Neural progenitor cell (in vitro differentiated cells): ENCODE measurements at regions not wholly inside any gene's neighbourhood (a gene's known extent, or its start where the extent isn't known, plus 50 kb on each side); places are given as distances from the start of the nearest gene placed in this dataset.

Experiments
- DNase-seq: peaks from one replicate; pipeline ENCODE4 v3.0.0-alpha.2; 2016; ENCODE audit warnings: low spot score
- H2AFZ ChIP-seq: fragments of 200-600 bp; sonication (generic); replicated peaks from 2 replicates; pipeline ENCODE4 v1.6.1; 2016; ENCODE audit warnings: antibody characterized with exemption
- H3F3A ChIP-seq: fragments of 200-600 bp; sonication (generic); 2 replicates; pipeline ENCODE4 v1.6.1; 2016; ENCODE audit warnings: antibody characterized with exemption, low read depth
- H3K27ac ChIP-seq: fragments of 200-600 bp; sonication (generic); 2 replicates; pipeline ENCODE4 v1.5.1; 2016; ENCODE audit warnings: mild to moderate bottlenecking
- H3K27me3 ChIP-seq: fragments of 200-600 bp; sonication (generic); 2 replicates; pipeline ENCODE4 v1.6.1; 2016; ENCODE audit warnings: mild to moderate bottlenecking, moderate library complexity
- H3K36me3 ChIP-seq: fragments of 200-600 bp; sonication (generic); 2 replicates; pipeline ENCODE4 v1.5.1; 2016
- H3K4me1 ChIP-seq: fragments of 200-600 bp; sonication (generic); 2 replicates; pipeline ENCODE4 v1.6.1; 2016; ENCODE audit warnings: mixed run types
- H3K4me2 ChIP-seq: fragments of 200-600 bp; sonication (generic); 2 replicates; pipeline ENCODE4 v1.6.1; 2016
- H3K4me3 ChIP-seq: fragments of 200-600 bp; sonication (generic); 2 replicates; pipeline ENCODE4 v1.5.1; 2016
- H3K79me2 ChIP-seq: fragments of 200-600 bp; sonication (generic); 2 replicates; pipeline ENCODE4 v1.6.1; 2016; ENCODE audit warnings: low read depth
- H3K9ac ChIP-seq: fragments of 200-600 bp; sonication (generic); 2 replicates; pipeline ENCODE4 v1.6.1; 2016
- H3K9me3 ChIP-seq: fragments of 200-600 bp; sonication (generic); 2 replicates; pipeline ENCODE4 v1.5.1; 2016; ENCODE audit warnings: low read depth
- H4K20me1 ChIP-seq: fragments of 200-600 bp; sonication (generic); 2 replicates; pipeline ENCODE4 v1.6.1; 2016; ENCODE audit warnings: low read depth
- H3K27ac Mint-ChIP-seq: 3 replicates; pipeline ENCODE4 v1.8.0; 2021; ENCODE audit warnings: mixed read lengths
- H3K27me3 Mint-ChIP-seq: 2 replicates; pipeline ENCODE4 v1.8.0; 2022; ENCODE audit warnings: low read depth, mild to moderate bottlenecking, inconsistent platforms, moderate library complexity, mixed read lengths; ENCODE audit not compliant: insufficient read depth
- H3K36me3 Mint-ChIP-seq: 3 replicates; pipeline ENCODE4 v1.8.0; 2021; ENCODE audit warnings: mixed read lengths
- H3K4me1 Mint-ChIP-seq: 3 replicates; pipeline ENCODE4 v1.8.0; 2021; ENCODE audit warnings: mixed read lengths
- H3K4me3 Mint-ChIP-seq: 3 replicates; pipeline ENCODE4 v1.8.0; 2021; ENCODE audit warnings: mild to moderate bottlenecking, moderate library complexity, mixed read lengths
- H3K9me3 Mint-ChIP-seq: 3 replicates; pipeline ENCODE4 v1.8.0; 2020; ENCODE audit warnings: mixed read lengths
- EZH2 ChIP-seq: fragments of 200-600 bp; sonication (generic); IDR thresholded peaks from 2 replicates; pipeline ENCODE4 v1.6.1; 2017; ENCODE audit warnings: antibody characterized with exemption, mild to moderate bottlenecking, moderate library complexity
- EZH2phosphoT487 ChIP-seq: fragments of 200-600 bp; sonication (generic); IDR thresholded peaks from 2 replicates; pipeline ENCODE4 v1.6.1; 2017; ENCODE audit warnings: antibody characterized with exemption
- TF ChIP-seq, protein P1 (sequence below): fragments of 200-600 bp; sonication (generic); IDR thresholded peaks from 2 replicates; pipeline ENCODE4 v1.5.1; 2017; ENCODE audit warnings: antibody characterized with exemption, mild to moderate bottlenecking

DNA sequence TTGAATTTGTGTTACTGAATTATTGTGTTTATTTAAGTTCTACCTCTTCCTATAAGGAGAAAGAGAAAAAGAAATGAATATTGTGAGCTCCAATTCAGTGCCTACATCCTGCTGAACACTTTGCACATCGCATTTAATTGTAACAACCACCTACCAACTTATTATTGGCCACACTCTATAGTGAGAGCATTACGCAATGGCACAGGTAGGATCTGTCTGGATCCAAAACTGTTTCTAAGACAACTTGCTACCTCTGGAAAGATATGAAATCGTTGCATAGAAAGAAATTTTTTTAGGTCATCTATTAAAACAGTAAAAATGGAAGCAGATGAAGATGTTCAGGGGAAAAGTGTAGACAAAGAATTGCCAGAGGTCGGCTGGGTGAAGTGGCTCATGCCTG lies 227.2 kb upstream of the SNX2 start:
- Mint-ChIP-seq H3K27ac (no peak overlapping the region), H3K4me1 (no peaks in the 10 kb centered on the region), H3K36me3 (no peaks in the 10 kb centered on the region), H3K27me3 (peaks cover 3% of the 10 kb centered on the region), H3K9me3 (peaks cover 1% of the 10 kb centered on the region), H3K4me3 (no peak overlapping the region)
- Histone ChIP-seq H3K79me2 (no peaks in the 10 kb centered on the region), H3K4me3 (no peak overlapping the region), H3K4me1 (no peaks in the 10 kb centered on the region), H3K36me3 (no peaks in the 10 kb centered on the region), H2AFZ (no peak overlapping the region), H3K4me2 (no peak overlapping the region), H3K9me3 (peaks cover 5% of the 10 kb centered on the region), H4K20me1 (no peaks in the 10 kb centered on the region), H3K27ac (no peak overlapping the region), H3K9ac (no peak overlapping the region), H3F3A (no peaks in the 10 kb centered on the region), H3K27me3 (no peaks in the 10 kb centered on the region)
- DNase-seq, result no peak
- TF ChIP-seq EZH2phosphoT487 (no peak), EZH2 (no peak)
- TF ChIP-seq, protein P1, sequence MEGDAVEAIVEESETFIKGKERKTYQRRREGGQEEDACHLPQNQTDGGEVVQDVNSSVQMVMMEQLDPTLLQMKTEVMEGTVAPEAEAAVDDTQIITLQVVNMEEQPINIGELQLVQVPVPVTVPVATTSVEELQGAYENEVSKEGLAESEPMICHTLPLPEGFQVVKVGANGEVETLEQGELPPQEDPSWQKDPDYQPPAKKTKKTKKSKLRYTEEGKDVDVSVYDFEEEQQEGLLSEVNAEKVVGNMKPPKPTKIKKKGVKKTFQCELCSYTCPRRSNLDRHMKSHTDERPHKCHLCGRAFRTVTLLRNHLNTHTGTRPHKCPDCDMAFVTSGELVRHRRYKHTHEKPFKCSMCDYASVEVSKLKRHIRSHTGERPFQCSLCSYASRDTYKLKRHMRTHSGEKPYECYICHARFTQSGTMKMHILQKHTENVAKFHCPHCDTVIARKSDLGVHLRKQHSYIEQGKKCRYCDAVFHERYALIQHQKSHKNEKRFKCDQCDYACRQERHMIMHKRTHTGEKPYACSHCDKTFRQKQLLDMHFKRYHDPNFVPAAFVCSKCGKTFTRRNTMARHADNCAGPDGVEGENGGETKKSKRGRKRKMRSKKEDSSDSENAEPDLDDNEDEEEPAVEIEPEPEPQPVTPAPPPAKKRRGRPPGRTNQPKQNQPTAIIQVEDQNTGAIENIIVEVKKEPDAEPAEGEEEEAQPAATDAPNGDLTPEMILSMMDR, result no peak

DNA sequence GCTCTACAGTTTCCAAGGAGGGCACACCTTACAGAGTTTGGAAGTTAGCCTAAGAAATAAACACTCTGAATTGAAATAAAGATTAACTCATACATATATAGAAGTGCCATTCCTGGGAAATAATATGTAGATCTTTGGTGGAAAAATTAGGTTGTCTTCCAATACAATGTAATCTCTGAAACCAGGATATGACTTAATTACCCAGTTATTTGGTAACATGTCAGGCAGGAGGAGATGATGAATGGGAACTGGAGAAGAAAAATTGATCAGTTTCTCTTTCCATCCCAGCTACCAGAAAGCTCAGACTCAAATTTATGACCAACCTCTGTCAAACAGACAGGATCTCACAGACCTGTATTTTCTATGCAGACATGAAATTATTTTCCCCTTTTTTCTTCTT lies 215.2 kb upstream of the SNX2 start:
- H3K9me3 ChIP-seq, result no peaks in the 10 kb centered on the region
- no peak overlapping the region for H3K4me3 ChIP-seq
- H3F3A ChIP-seq, result peaks cover 4% of the 10 kb centered on the region
- H3K4me2 ChIP-seq, result no peak overlapping the region
- TF ChIP-seq EZH2phosphoT487 (no peak), EZH2 (no peak)
- TF ChIP-seq, protein P1, result no peak
- Mint-ChIP-seq H3K36me3 (no peaks in the 10 kb centered on the region), H3K4me3 (no peak overlapping the region), H3K4me1 (no peaks in the 10 kb centered on the region), H3K27me3 (no peaks in the 10 kb centered on the region), H3K27ac (no peak overlapping the region), H3K9me3 (peaks cover 2% of the 10 kb centered on the region)
- no peaks in the 10 kb centered on the region for H3K79me2 ChIP-seq
- DNase-seq, result no peak
- H3K27me3 ChIP-seq, result no peaks in the 10 kb centered on the region
- H3K36me3 ChIP-seq, result no peaks in the 10 kb centered on the region
- no peak overlapping the region for H3K9ac ChIP-seq
- no peaks in the 10 kb centered on the region for H4K20me1 ChIP-seq
- peaks cover 10% of the 10 kb centered on the region for H3K4me1 ChIP-seq
- no peak overlapping the region for H3K27ac ChIP-seq
- no peak overlapping the region for H2AFZ ChIP-seq

DNA sequence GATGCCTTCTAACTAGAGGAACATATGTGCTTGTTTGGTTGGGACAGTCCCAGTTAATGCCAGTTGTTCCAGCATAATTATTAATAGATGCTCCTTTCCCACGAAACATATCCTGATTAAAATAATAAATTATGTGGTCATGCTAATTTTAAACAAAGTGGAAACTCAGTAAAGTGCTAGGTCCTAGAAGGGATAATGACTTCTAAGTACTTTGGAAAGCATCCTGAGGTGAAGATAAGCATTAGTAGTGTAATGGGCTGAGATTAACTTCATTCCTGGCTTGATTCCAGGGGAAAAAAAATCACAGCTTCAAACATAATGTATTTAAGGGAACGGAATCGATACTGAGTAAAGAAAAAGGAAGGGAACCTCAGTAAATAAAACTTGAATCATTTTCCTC lies 213.7 kb upstream of the SNX2 start:
- TF ChIP-seq EZH2phosphoT487, result no peak
- TF ChIP-seq EZH2, result no peak
- TF ChIP-seq, protein P1, result no peak
- no peaks in the 10 kb centered on the region for H3K27me3 ChIP-seq
- H3F3A ChIP-seq, result peaks cover 4% of the 10 kb centered on the region
- H3K4me2 ChIP-seq, result no peak overlapping the region
- no peak for DNase-seq
- no peaks in the 10 kb centered on the region for H3K4me1 Mint-ChIP-seq
- H3K4me3 ChIP-seq, result no peak overlapping the region
- H3K27ac ChIP-seq, result no peak overlapping the region
- no peak overlapping the region for H2AFZ ChIP-seq
- H3K36me3 Mint-ChIP-seq, result no peaks in the 10 kb centered on the region
- no peak overlapping the region for H3K27ac Mint-ChIP-seq
- no peaks in the 10 kb centered on the region for H3K36me3 ChIP-seq
- no peaks in the 10 kb centered on the region for H4K20me1 ChIP-seq
- H3K9me3 Mint-ChIP-seq, result peaks cover 2% of the 10 kb centered on the region
- no peaks in the 10 kb centered on the region for H3K9me3 ChIP-seq
- no peaks in the 10 kb centered on the region for H3K27me3 Mint-ChIP-seq
- H3K4me3 Mint-ChIP-seq, result no peak overlapping the region
- H3K79me2 ChIP-seq, result no peaks in the 10 kb centered on the region
- H3K9ac ChIP-seq, result no peak overlapping the region
- peaks cover 10% of the 10 kb centered on the region for H3K4me1 ChIP-seq
